Fibroblast of skin of right biceps (primary cell): ENCODE measurements at regions not wholly inside any gene's neighbourhood (a gene's known extent, or its start where the extent isn't known, plus 50 kb on each side); places are given as distances from the start of the nearest gene placed in this dataset.
"Not testable (repeated sequence)": the region's sequence is repeated elsewhere in the genome, so short reads cannot be mapped to it uniquely, and the experiment has no call there.

Source experiments
- DNase-seq: peaks from one replicate; pipeline ENCODE4 v3.0.0-alpha.2; 2013

DNA sequence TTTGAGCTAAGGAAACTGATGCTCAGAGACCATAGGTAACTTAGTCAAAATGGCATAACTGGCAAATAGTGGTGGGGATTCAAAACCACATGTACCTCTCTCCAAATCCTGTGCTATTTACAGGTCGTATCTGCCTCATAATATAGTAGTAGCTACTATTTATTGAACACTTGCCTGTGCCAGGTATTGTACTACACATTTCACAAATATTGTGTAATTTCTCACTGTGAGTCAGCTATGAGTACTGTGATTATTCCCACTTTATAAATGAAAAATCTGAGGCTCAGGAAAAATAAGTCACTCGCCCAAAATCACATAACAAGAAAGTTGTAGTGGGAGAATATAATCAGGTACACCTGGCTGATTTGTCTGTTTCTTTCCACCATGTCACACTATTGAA, 199.8 kb upstream of the FAT3 start:
- DNase-seq: no peak

DNA sequence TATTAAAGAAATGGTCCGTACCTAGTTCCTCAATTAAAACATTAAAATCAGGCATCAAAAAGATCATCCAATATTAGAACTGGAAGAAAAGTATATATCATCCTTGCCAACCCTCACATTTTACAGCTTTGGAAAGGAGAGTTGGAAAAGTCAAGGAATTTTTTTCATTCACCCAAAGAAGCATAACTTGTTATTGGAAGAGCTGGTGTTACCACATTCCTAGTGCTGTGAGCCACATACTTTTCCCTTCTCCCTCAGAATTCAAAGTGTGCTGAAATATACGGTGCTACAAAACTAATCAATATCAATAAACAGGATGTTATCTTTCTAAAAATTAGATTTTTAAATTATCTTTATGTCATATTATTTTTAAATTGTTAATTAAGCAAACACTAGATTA, 202.1 kb upstream of the FAT3 start:
- DNase-seq: no peak

DNA sequence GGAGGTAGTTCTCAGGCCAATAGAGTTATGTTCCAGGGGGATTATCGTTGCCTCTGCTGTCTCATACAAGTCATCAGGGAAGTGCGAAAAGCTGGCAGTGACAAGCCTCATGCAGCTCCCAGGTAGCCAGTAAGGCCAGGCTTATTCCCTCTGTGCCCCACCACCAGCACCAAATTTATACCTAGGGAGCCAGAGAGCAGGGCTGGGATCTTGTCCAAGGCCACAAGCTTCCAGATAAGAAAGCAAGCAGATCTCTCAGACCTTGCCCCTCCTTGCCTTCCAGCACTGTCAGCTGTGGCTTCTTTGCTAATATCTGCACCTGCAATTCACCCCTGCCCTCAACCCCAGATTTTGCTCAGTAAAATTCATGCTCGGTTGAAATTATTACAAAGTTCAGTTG, 206.3 kb upstream of the FAT3 start:
- DNase-seq: no peak

DNA sequence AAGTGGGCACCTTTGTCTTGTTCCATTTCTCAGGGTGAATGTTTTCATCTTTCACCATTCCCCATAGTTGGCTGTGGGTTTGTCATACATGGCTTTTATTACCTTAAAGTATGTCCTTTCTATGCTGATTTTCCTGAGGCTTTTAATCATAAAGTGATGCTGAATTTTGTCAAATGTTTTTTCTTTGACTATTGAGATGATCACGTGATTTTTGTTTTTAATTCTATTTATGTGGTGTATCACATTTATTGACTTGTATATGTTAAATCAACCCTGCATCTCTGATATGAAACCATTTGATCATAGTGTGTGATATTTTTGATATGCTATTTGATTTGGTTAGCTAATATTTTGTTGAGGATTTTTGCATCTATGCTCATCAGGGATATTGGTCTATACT, 216.4 kb upstream of the FAT3 start:
- DNase-seq: no peak

DNA sequence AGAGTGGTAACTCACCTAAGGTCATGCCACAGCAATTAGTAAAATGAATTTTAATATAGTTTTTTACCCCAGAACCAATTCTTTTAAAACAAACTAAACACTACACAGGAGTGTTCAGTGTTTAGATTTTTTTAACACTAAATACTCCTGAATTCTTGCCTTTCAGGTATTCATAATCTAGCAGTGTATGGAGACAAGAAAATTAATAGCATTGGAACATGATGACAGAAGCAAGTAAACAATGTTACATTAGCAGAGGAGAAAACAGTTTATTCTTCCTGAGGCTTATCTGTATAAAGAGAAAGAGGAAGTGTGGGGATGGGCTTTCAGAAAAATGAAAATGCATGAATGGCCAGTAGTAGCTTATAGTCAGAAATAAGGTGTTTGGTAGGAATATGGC, 222.1 kb upstream of the FAT3 start:
- no peak for DNase-seq

DNA sequence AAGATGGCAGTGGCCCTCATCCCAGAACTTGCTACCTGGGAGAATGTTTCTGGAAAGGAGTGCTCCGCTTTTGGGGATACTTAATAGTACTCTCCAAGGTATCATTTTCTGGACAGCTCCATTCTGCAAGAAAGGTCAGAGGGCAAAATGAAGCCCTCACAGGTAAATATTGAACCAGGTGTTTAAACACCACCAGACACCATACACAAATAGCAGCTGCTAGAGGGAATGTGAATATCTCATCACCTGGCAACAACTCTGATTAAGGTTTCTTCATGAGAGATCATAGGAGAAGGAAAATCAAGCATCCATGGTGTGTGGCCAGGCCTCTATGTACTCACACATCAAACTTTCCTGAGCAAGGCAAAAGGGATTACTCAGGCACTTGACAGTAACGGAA, 226.1 kb upstream of the FAT3 start:
- no peak for DNase-seq

DNA sequence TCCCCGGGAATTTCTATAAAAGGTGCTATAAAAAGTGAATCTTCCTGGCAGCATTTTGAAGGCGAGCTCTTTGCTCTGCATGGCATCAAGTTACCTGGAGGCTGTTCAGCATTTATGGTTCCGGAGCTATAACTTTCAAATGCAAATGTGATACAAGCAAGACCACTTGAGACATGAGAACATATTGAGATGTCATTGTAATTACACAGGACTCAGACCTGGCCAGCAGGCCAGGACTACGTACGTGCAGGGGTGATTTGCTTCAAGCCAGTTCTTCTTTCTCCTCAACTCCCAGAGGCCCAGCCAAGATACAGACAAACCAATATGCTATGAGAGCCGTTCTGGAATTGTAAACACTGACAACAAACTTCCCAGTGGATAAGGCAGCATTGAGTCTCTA, 227.4 kb upstream of the FAT3 start:
- no peak for DNase-seq

DNA sequence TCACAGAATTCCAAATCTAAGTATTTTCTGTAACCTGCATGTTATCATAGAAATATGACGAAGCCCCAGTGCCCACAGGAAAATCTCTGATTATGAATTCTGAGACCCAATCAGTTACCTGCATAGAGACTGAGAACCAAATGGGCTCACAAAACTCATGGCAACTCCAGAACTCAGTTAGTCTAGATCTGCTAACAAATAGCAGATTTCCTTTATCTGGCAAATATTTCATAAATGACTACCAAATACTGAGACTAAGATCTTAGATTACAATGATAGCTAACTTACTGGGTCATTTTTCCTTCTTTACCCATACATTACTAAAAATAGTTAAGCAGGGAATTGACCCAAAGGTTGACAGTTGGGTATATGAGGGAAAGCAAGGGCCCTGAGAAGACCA, 228.1 kb upstream of the FAT3 start:
- DNase-seq: no peak

DNA sequence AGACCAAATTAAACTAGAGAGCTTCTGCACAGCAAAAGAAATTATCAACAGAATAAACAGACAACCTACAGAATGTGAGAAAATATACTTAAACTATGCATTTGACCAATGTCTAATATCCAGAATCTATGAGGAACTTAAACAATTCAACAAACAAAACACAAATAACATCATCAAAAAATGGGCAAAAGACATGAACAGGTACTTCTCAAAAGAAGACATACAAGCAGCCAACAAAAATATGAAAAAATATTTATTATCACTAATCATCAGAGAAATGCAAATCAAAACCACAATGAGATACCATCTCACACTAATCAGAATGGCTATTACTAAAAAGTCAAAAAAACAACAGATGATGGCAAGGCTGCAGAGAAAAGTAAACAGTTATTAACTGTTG, 236.2 kb upstream of the FAT3 start:
- not testable (repeated sequence) for DNase-seq

DNA sequence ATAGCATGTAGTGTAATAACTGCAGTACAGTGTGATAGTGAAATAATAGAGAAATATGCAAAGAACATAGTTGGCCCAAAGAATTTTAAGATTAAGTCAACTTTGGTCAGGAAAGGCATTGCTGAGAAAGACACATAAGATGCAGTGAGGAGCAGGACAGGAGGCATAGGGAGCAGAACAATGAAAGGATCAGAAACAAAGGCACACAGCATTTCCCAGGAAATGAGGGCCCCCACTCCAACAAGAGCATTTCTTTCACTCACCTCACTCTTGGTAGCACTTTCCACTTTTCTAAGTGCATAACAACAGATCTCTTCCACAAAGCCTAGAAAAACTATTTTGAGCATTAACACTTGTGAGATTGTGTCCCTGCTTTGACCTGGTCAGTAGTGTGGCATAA, 238.4 kb upstream of the FAT3 start:
- no peak for DNase-seq

DNA sequence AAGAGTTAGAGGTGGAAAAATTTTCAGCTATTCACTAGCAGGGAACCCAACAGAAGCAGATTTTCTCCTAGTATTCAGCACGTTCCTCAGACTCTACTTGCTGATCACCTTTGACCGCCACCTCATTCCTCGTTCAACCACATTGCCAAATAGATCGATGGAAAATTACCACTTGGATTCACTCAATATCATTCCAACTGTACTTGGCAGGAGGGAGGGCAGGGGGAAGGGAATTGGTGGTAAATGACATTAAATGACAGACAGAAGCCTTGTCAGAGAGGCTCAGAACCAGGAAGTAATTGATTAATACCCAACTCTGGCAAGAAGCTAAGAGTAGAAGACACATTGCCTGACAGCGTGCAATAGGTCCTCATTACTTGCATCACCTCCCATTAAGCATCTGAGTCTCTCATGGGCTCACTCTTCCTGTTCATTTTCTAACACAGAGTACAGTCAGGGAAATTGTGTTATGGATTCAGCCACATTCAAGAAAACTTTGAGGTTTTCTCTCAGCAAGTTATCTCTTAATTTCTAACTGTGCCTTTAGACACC, 240.5 kb upstream of the FAT3 start:
- DNase-seq: peak; percentile 31

DNA sequence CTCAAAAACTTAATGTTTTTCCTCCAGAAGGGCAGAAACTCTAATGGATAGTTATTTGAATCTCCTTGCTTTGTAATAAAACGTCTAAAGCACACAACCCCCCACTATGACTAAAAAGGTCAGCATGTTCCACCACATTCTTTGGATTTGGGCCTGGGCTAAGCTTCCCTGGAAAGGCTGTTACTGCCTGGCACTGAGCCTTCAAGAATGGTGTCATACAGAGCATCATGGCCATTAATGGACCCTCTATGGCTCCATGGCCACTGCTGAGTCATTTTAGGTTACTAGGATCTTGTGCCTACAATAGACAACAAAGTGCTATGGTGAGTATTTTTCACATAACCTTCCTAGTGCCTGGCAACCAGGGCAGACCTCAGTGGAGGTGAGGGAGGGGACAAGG, 242.6 kb upstream of the FAT3 start:
- DNase-seq: peak; percentile 99

DNA sequence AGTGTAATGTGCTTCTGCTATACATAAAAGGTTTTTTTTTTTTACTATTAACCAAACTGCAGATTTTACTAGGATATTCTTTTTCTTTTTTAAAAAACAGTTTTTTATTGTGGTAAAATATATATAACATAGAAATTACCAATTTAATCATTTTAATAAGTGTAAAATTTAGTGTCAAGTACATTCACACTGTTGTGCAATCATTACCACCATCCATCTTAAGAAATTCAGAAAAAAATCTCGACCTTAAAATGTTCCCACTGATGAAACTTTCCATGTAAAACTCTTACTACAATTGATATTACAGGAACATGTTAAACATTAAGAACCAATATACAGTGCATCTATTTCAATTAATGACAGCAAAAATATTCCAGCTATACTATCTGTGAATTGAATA, 244.8 kb upstream of the FAT3 start:
- DNase-seq: no peak

DNA sequence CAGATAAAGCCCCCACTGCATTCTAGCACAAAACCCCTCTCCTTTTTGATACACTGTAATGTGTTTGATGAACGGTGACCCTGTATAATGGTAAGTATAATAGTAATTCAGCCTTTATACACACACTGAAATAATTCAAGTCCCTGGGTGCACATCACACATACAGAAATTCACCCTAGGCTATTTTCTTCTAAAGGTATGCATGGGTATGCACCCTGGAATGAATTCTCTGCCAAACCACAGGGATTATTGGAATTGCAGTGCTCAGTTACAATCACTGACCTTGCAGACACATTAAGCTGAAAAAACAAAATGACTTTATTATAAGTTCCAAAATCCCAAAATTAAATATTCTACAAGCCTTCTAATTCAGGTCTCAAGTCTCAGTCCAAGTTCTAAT, 245.9 kb upstream of the FAT3 start:
- peak; percentile 60 for DNase-seq

DNA sequence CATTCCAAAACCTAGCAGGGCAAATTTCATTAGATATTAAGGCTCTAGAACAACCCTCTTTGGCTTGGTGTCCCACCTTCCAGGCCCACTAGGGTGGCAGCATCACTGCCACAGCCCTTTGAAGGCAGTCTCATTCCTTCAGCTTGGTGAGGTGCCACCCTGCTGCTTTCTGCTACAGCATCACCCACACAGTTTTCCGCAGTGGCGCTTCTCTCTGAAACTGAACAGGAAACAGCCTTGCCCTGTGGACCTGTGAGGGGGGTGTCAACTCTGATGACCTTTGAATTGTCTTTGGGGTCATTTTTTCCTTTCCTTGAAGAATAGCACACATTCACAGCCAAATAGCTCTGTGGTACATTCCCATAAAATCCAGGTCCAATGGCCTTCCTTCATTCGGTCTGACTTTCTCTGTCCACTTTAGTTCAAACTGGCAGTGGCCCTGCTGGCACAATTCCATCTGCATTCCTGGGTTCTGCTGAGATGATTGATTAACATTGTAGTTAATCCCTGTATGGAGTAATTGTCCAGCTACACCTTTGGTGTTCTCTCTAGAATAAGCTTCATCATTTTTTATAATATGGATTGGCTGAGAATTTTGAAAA, 251.9 kb upstream of the FAT3 start:
- no peak for DNase-seq

DNA sequence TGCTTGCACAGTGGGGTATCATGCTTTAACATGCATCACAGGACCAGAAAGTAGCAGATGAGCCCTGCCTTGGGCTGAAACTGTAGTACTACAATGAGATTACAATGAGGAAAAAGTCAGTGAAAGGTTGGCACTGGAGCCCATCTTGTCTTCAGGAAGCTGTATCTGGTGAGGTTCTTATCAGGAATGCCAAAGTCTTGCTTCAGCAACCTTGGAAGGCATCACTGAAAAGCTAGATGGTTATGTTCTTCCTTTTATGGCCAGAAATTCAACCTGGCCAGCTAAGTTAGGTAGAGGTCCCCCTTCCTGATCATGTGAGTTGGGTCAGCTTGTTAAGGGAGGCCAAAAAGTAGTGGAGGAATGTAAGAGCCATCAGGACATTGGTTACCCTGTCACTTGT, 254.0 kb upstream of the FAT3 start:
- DNase-seq: no peak

DNA sequence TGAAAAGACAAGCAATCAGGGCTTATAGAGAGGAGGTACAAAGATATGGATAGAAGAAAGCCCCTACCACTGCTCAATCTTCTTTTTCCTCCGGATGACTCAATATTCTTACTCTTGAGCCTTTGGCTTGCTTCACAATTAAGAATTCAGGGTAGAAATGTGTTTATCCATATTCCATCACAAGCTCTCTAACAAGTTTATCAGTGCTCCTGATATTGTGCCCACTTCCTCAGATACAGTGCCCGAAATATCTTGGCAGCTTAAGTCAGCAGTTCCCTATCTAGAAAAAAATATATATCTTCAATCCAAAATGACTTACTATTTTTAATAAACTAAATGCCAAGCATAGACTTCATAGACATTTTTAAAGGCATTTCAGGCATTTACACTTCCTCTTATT, 255.1 kb upstream of the FAT3 start:
- no peak for DNase-seq

DNA sequence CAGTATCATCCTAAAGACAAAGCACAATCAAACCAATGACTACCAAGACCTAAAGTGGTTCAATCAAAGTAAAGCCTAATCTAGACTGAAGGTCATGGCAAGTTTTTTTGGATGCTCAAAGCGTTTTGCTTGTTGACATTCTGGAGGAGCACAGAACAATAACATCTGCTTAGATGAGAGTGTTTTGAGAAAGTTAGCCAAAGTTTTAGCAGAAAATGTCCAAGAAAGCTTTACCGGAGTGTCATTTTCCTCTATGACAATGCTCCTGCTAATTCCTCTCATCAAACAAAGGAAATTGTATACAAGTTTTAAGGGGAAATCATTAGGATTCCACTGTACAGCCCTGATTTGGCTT, 256.9 kb upstream of the FAT3 start:
- no peak for DNase-seq

DNA sequence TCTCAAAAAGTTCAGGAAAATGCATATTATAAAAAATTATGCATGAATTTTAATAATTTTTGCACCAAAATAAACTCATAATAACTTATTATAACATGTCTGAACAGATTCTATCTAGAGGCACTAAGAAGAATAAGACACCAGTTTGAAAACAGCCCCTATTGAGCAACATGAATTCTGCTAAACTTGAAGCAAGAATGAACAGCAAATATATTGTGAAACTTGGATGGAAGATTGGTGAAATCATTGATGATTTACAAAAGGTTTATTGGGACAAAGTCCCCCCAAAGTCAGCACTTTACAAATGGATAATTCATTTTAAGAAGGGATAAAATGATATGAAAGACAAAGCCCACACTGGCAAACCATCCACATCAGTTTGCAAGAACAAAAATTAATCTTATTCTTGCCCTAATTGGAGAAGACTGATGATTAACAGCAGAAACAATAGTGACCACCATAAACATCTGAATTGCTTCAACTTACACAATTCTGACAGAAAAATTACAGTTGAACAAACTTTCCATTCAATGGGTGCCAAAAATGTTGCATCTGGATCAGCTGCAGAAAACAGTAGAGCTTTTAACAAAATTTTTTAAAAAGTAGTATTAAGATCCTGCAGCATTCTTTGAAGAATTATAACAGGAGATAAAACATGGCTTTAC, 257.5 kb upstream of the FAT3 start:
- DNase-seq: no peak

DNA sequence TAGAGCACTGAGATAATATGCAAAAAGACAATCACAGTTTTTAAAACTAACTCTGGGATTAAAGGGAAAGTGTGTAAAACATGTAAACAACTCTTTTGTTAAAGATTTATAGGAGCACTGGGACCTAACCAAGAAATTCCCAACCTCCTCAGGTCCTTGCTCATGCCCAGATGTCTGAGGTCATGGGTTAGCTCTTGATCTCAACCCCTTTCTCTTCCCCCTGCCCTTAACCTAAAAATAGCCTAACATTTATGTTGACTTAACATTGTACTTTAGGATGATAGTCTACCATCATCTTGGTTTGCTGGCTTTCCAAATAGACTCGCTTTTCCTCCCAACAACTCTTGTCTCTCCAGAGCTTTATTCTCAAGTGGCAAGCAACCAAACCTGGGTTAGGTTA, 258.2 kb upstream of the FAT3 start:
- DNase-seq: no peak

DNA sequence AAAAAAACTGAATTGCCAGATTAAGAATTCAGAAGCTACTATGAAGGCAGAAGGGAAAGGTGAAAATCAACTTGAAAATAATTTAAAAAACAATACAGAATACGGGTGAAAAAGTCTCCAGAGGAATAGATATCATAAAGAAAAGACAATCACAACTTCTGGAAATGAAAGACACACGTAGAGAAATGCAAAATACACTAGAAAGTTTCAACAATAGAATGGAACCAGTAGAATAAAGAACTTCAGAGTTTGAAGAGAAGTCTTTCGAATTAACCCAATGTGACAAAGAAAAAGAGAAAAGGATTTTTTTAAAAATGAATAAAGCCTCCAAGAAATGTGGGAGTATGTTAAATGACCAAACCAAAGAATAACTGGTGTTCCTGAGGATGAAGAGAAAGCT, 263.8 kb upstream of the FAT3 start:
- DNase-seq: no peak

DNA sequence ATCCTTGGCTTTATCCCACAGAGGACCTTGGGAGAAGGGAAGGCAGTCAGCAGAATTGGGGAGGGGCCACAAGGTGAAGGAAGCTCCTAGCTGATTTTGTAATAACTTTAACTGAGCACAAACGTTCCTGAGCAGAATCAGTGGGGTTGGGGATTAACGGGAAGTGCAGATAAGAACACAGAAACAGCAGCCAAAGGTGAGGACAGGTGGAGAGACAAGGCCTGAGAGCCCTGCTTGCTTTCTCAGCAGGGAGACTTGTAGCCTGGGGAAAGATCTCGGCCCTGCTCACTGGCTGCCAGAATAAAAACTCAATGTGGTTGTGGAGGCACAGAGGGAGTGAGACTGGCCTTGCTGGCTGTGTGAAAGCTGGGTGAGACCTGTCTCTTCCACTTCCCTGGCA, 265.2 kb upstream of the FAT3 start:
- no peak for DNase-seq

DNA sequence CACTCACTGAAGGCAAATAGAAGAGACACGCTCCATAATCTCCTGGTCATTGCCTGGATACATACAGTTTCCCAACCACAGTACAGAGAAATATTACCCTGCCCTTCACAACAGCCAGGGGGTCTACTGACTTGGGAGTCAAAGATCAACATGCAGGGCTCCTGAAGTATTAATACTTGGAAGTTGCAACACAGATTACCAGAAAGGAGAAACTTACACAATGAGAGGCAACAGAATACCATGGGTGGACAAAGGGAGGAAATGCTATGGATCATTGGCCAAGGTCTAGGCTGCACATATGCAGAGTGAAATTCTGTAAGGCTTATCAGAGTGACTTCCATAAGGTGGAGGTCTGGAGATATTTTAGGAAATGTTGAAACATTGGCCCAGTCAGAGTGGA, 267.9 kb upstream of the FAT3 start:
- DNase-seq: no peak

DNA sequence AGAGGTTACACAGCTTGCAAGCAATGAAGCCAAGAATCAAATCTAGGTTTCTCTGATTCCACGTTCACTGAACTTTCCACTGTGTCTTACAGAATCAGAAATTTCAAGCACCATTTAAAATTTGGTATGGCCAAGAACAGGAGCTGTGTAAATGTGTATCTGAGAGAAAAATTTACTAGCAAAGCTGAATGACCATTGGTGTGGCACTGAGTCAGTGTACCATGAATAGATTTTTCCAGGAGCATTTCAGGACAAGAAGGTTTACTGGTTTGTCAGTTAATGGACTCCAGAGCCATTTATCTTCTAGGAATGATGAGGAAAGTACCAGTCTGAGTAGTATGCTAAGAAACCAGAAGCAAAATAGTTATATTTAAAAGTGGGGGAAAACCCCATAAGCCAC, 269.4 kb upstream of the FAT3 start:
- DNase-seq: no peak

DNA sequence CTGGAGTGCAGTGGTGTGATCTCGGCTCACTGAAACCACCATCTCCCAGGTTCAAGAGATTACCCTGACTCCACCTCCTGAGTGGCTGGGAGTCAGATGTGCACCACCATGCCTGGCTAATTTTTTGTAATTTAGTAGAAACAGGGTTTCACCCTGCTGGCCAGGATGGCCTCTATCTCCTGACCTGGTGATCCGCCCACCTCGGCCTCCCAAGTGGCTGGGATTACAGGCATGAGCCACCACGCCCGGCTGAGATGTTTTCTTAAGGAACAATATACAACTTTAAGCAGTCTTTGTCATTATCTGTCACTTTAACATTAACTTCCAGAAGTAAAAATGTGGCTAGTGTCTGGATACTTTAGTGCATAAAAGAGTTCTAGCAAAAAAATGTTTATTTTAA, 272.6 kb upstream of the FAT3 start:
- DNase-seq: no peak
